Lower leg skin (tissue), 4 donors: ENCODE measurements at regions not wholly inside any gene's neighbourhood (a gene's known extent, or its start where the extent isn't known, plus 50 kb on each side); places are given as distances from the start of the nearest gene placed in this dataset.

ENCODE experiments used
- DNase-seq, 2 donors: peaks; one replicate each; pipeline ENCODE4 v3.0.0-alpha.2; 2019; ENCODE audit warnings: low spot score in 2 of 2
- H3K4me3 ChIP-seq: fragments of 200-600 bp; sonication (generic); 2 replicates; pipeline ENCODE4 v1.5.1; 2017; ENCODE audit warnings: mild to moderate bottlenecking, low read depth; ENCODE audit not compliant: poor library complexity, severe bottlenecking
- CTCF ChIP-seq, 3 donors: fragments of 450-650 bp; IDR thresholded peaks; one replicate each; pipeline ENCODE4 v1.5.1; 2016; ENCODE audit warnings: antibody characterized with exemption in 3 of 3, mild to moderate bottlenecking in 3 of 3, moderate library complexity in 2 of 3
- POLR2A ChIP-seq, 2 donors: fragments of 450-650 bp; IDR thresholded peaks; one replicate each; pipeline ENCODE4 v1.6.1; 2016 to 2017; ENCODE audit warnings: antibody characterized with exemption in 2 of 2, mild to moderate bottlenecking in 1 of 2, moderate library complexity in 1 of 2
- WGBS, 2 donors: methylation state at CpG; one replicate each; pipeline ENCODE4 v1.1.5; 2018; 5-methylcytosine and 5-hydroxymethylcytosine counted together
- intact Hi-C: fragments of 100-400 bp; cut with DNase I; formaldehyde crosslinking; loops from one replicate; pipeline ENCODE4 v1.15.0; 2023; ENCODE audit warnings: low total_unique reads

GRCh38 chr9:13607481-13608441, 328.3 kb upstream of the MPDZ start:
- TF ChIP-seq CTCF (IDR thresholded peaks at IDR 0.05) = no peak
- TF ChIP-seq POLR2A (IDR thresholded peaks at IDR 0.05) = no peak
- intact Hi-C loops = no loop called here
- 10 to 18% methylated on average over 6 of the region's 6 CpGs for WGBS, 2 donors
- H3K4me3 ChIP-seq = no peak overlapping the region
- DNase-seq = no peak

GRCh38 chr9:13606586-13606985, 327.1 kb upstream of the MPDZ start:
- no peak for DNase-seq
- WGBS, 2 donors = 16 to 25% methylated on average over 5 of the region's 5 CpGs
- intact Hi-C loops = no loop called here
- no peak for TF ChIP-seq POLR2A (IDR thresholded peaks at IDR 0.05)
- TF ChIP-seq CTCF (IDR thresholded peaks at IDR 0.05) = no peak
- H3K4me3 ChIP-seq = no peak overlapping the region

- DNase-seq = no peak
- TF ChIP-seq POLR2A (IDR thresholded peaks at IDR 0.05) (no peak), CTCF (IDR thresholded peaks at IDR 0.05) (no peak)
- H3K4me3 ChIP-seq = no peak overlapping the region
- 78 to 87% methylated on average over 3 of the region's 3 CpGs for WGBS, 2 donors
- intact Hi-C loops = no loop called here
Measured at GRCh38 chr9:13603921-13604320, 324.4 kb upstream of the MPDZ start.

- H3K4me3 ChIP-seq = no peak overlapping the region
- TF ChIP-seq POLR2A (IDR thresholded peaks at IDR 0.05) (no peak), CTCF (IDR thresholded peaks at IDR 0.05) (no peak)
- intact Hi-C loops = no loop called here
- DNase-seq = no peak
Measured at GRCh38 chr9:13598738-13599137, 319.2 kb upstream of the MPDZ start.

- intact Hi-C loops = no loop called here
- DNase-seq = no peak
- H3K4me3 ChIP-seq = no peak overlapping the region
- WGBS, 2 donors = 84 to 89% methylated on average over 5 of the region's 5 CpGs
- TF ChIP-seq CTCF (IDR thresholded peaks at IDR 0.05) = no peak
- no peak for TF ChIP-seq POLR2A (IDR thresholded peaks at IDR 0.05)
Measured at GRCh38 chr9:13597427-13597826, 317.9 kb upstream of the MPDZ start.
